A549 (cell line): ENCODE measurements at regions not wholly inside any gene's neighbourhood (a gene's known extent, or its start where the extent isn't known, plus 50 kb on each side); places are given as distances from the start of the nearest gene placed in this dataset.

Experiments used
- ATAC-seq, 2 experiments: fragments of 200-7000 bp in 1 of 2; fragments of >200 bp in 1 of 2; cut with Nextera tagmentation in 1 of 2; cut with Tn5 transposase in 1 of 2; 3 replicates each; pipeline versions ENCODE4 v1.8.0 to v1.9.1; 2018 to 2020; ENCODE audit warnings: mild to moderate bottlenecking in 1 of 2, moderate library complexity in 1 of 2
- CTCF ChIA-PET: fragments of 300-600 bp; sonication (Branson Sonifier 250); formaldehyde crosslinking; extraction: SDS; loops from one replicate; lab custom pipeline; 2021; ENCODE audit warnings: antibody characterized with exemption, inconsistent platforms; lab: Yijun Ruan, JAX
- POLR2A ChIA-PET: fragments of 350-600 bp; formaldehyde crosslinking; extraction: SDS; loops from one replicate; lab custom pipeline; 2021; ENCODE audit warnings: antibody characterized with exemption, inconsistent platforms; lab: Yijun Ruan, JAX
- DNase-seq, 2 experiments: peaks; one replicate each; pipeline versions ENCODE4 v3.0.0 to v3.0.0-alpha.2; 2011 to 2016; ENCODE audit warnings: low read depth in 1 of 2, low spot score in 1 of 2
- FAIRE-seq: peaks from 2 replicates; lab custom pipeline; 2011; peaks lifted over from hg19 to GRCh38; lab: Jason Lieb, UNC
- H3K27ac ChIP-seq, 2 experiments: fragments of >200 bp; sonication (Bioruptor Twin); formaldehyde crosslinking; 3 replicates each; pipeline ENCODE4 v1.5.1; 2016 to 2017
- H3K4me1 ChIP-seq: fragments of >200 bp; sonication (Bioruptor Twin); formaldehyde crosslinking; 3 replicates; pipeline ENCODE4 v1.6.1; 2016
- H3K4me2 ChIP-seq: fragments of >200 bp; sonication (Bioruptor Twin); formaldehyde crosslinking; 3 replicates; pipeline ENCODE4 v1.6.1; 2016
- H3K4me3 ChIP-seq: fragments of >200 bp; sonication (Bioruptor Twin); formaldehyde crosslinking; 3 replicates; pipeline ENCODE4 v1.5.1; 2016
- H3K9me3 ChIP-seq: fragments of >200 bp; sonication (Bioruptor Twin); formaldehyde crosslinking; 3 replicates; pipeline ENCODE4 v1.6.1; 2016
- BHLHE40 ChIP-seq: IDR thresholded peaks from 2 replicates; pipeline ENCODE4 v1.6.1; 2012; ENCODE audit warnings: low read depth, low read length, inconsistent platforms
- CBX8 ChIP-seq: fragments of 200-600 bp; sonication (generic); IDR thresholded peaks from 2 replicates; pipeline ENCODE4 v1.6.1; 2016
- CEBPB ChIP-seq, 2 experiments: fragments of >200 bp in 1 of 2; sonication (Bioruptor Twin) in 1 of 2; formaldehyde crosslinking in 1 of 2; IDR thresholded peaks; 2 replicates each; pipeline ENCODE4 v1.6.1; 2012 to 2016
- CHD4 ChIP-seq: fragments of 200-600 bp; sonication (generic); IDR thresholded peaks from 2 replicates; pipeline ENCODE4 v1.6.1; 2016; ENCODE audit warnings: antibody characterized with exemption, mild to moderate bottlenecking, borderline replicate concordance
- EP300 ChIP-seq, 2 experiments: fragments of >200 bp; sonication (Bioruptor Twin); formaldehyde crosslinking; IDR thresholded peaks; 2 replicates in 1 of 2; 3 replicates in 1 of 2; pipeline ENCODE4 v1.6.1; 2016 to 2017
- ESRRA ChIP-seq: fragments of 150-350 bp; IDR thresholded peaks from 2 replicates; pipeline ENCODE4 v1.6.1; 2014; ENCODE audit warnings: mild to moderate bottlenecking, low read length, borderline replicate concordance
- FOSL2 ChIP-seq, 2 experiments: fragments of 450-650 bp in 1 of 2; fragments of >200 bp in 1 of 2; sonication (Bioruptor Twin) in 1 of 2; formaldehyde crosslinking; IDR thresholded peaks; 2 replicates each; pipeline versions ENCODE4 v1.5.0 to v1.6.1; 2016 to 2020; ENCODE audit warnings: mild to moderate bottlenecking in 1 of 2, moderate library complexity in 1 of 2
- GATA3 ChIP-seq: IDR thresholded peaks from 2 replicates; pipeline ENCODE4 v1.6.1; 2012; ENCODE audit warnings: borderline replicate concordance
- HDAC2 ChIP-seq: fragments of 200-600 bp; sonication (generic); IDR thresholded peaks from 2 replicates; pipeline ENCODE4 v1.6.1; 2016
- HOXB13 ChIP-seq: fragments of 250-450 bp; sonication (Bioruptor Pico); IDR thresholded peaks from 2 replicates; pipeline ENCODE4 v1.5.0; 2020; ENCODE audit warnings: low read depth, mild to moderate bottlenecking, moderate library complexity
- JUNB ChIP-seq: fragments of >200 bp; sonication (Bioruptor Twin); formaldehyde crosslinking; IDR thresholded peaks from 2 replicates; pipeline ENCODE4 v1.6.1; 2016
- KDM1A ChIP-seq: fragments of 200-600 bp; sonication (generic); IDR thresholded peaks from 2 replicates; pipeline ENCODE4 v1.6.1; 2016; ENCODE audit warnings: low read depth, mild to moderate bottlenecking
- NFE2L2 ChIP-seq: fragments of 150-350 bp; conservative IDR thresholded peaks from 2 replicates; pipeline ENCODE4 v1.6.1; 2014; ENCODE audit warnings: low read length
- POLR2AphosphoS2 ChIP-seq: conservative IDR thresholded peaks from 2 replicates; pipeline ENCODE4 v1.6.1; 2012; ENCODE audit warnings: low read length, improper control_type of control experiment, inconsistent platforms
- RNF2 ChIP-seq: fragments of 200-600 bp; sonication (generic); IDR thresholded peaks from 2 replicates; pipeline ENCODE4 v1.6.1; 2016; ENCODE audit warnings: low read depth, mild to moderate bottlenecking, antibody characterized with exemption, moderate library complexity, borderline replicate concordance
- SREBF2 ChIP-seq: fragments of 450-650 bp; IDR thresholded peaks from 2 replicates; pipeline ENCODE4 v1.6.1; 2014; ENCODE audit warnings: mild to moderate bottlenecking, moderate library complexity
- WGBS: methylation state at CpG from one replicate; pipeline ENCODE4 v1.1.6; 2017; ENCODE audit errors: missing lambda C conversion rate; 5-methylcytosine and 5-hydroxymethylcytosine counted together
- TF ChIP-seq, protein P1 (sequence below): IDR thresholded peaks from 2 replicates; pipeline ENCODE4 v1.6.1; 2012; ENCODE audit warnings: low read depth, borderline replicate concordance
- TF ChIP-seq, protein P2 (sequence below): fragments of >200 bp; sonication (Bioruptor Twin); formaldehyde crosslinking; IDR thresholded peaks from 3 replicates; pipeline ENCODE4 v1.6.1; 2016
- TF ChIP-seq, protein P3 (sequence below): fragments of 150-350 bp; IDR thresholded peaks from 2 replicates; pipeline ENCODE4 v1.6.1; 2014; ENCODE audit warnings: low read depth, mild to moderate bottlenecking, low read length
- TF ChIP-seq, protein P4 (sequence below): fragments of 250-450 bp; sonication (Bioruptor Pico); IDR thresholded peaks from 2 replicates; pipeline ENCODE4 v1.5.0; 2021; ENCODE audit warnings: mild to moderate bottlenecking, moderate library complexity, borderline replicate concordance
- TF ChIP-seq, protein P5 (sequence below): fragments of 200-600 bp; sonication (generic); IDR thresholded peaks from 2 replicates; pipeline ENCODE4 v1.6.1; 2016; ENCODE audit warnings: antibody characterized with exemption, mild to moderate bottlenecking, moderate library complexity

DNA sequence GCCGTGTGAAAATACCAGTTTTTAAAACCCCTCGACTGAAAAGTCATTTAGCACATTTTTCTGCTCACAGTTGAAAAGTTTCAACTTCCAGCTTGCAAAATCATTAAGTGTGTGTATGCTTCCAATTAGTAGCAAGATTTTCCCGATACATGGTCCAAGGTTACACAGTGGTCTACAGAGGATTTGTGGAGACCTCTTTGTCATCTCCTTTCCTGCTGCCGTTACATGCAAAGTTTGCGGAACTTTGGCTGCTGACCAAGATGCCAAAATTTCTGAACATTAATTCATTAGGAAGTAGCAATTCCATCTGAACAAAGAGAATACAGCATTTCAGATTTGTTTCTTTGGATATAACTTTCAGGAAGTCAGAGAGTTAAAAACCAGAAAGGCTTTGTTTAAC is 474.6 kb downstream of the PLCL1 start:
- WGBS: 51% methylated on average over 5 of the region's 5 CpGs
- Histone ChIP-seq H3K4me1 (no peaks in the 10 kb centered on the region), H3K27ac (no peak overlapping the region), H3K4me2 (no peak overlapping the region), H3K4me3 (no peak overlapping the region), H3K9me3 (no peaks in the 10 kb centered on the region)
- no peak for TF ChIP-seq GATA3
- TF ChIP-seq HOXB13 (CRISPR knock-in tag): no peak
- no peak for TF ChIP-seq RNF2
- TF ChIP-seq POLR2AphosphoS2: no peak
- TF ChIP-seq NFE2L2: no peak
- no peak for TF ChIP-seq BHLHE40
- TF ChIP-seq CBX8: no peak
- TF ChIP-seq, protein P1, sequence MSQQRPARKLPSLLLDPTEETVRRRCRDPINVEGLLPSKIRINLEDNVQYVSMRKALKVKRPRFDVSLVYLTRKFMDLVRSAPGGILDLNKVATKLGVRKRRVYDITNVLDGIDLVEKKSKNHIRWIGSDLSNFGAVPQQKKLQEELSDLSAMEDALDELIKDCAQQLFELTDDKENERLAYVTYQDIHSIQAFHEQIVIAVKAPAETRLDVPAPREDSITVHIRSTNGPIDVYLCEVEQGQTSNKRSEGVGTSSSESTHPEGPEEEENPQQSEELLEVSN: no peak
- no peak for TF ChIP-seq HDAC2
- DNase-seq: no peak
- POLR2A ChIA-PET: no interaction called here
- no peak for ATAC-seq
- FAIRE-seq: no peak
- CTCF ChIA-PET: interaction anchor here (1.4 kb wide), 1 partner anchor 18 kb away, joined by 3 read pairs; no protein-coding TSS in a partner anchor

DNA sequence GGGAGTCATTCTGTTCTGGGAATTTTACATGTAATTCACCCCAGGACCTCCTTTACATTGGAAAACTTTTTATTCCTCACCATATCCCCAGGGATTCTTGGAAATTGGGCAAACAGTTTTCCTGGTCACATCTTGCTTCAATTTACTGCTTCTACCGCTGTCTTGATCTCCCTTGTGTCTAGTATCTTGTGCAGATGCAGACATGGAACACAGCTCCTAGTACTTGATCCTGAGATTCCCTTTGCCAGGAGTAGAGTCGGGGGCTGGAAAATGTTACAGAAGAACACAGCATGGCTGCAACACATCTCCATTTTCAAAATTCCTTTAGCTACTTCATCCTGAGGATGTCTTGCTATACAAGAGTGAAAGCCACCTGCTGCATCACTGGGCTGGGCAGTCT is 472.8 kb downstream of the PLCL1 start:
- Histone ChIP-seq H3K4me1 (no peaks in the 10 kb centered on the region), H3K27ac (no peak overlapping the region), H3K4me2 (no peak overlapping the region), H3K4me3 (no peak overlapping the region), H3K9me3 (no peaks in the 10 kb centered on the region)
- 33% methylated on average over 2 of the region's 2 CpGs for WGBS
- FAIRE-seq: no peak
- POLR2A ChIA-PET: no interaction called here
- ATAC-seq: no peak
- DNase-seq: no peak
- CTCF ChIA-PET: no interaction called here
- TF ChIP-seq HOXB13 (CRISPR knock-in tag) (no peak), CEBPB (IDR thresholded peaks at IDR 0.05) (no peak), JUNB (no peak), EP300 (IDR thresholded peaks at IDR 0.05) (no peak), ESRRA (no peak), SREBF2 (no peak), CHD4 (no peak), NFE2L2 (no peak), KDM1A (no peak), FOSL2 (IDR thresholded peaks at IDR 0.05) (no peak), FOSL2 (CRISPR knock-in tag; IDR thresholded peaks at IDR 0.05) (no peak)
- TF ChIP-seq, protein P2, sequence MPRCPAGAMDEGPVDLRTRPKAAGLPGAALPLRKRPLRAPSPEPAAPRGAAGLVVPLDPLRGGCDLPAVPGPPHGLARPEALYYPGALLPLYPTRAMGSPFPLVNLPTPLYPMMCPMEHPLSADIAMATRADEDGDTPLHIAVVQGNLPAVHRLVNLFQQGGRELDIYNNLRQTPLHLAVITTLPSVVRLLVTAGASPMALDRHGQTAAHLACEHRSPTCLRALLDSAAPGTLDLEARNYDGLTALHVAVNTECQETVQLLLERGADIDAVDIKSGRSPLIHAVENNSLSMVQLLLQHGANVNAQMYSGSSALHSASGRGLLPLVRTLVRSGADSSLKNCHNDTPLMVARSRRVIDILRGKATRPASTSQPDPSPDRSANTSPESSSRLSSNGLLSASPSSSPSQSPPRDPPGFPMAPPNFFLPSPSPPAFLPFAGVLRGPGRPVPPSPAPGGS: no peak
- TF ChIP-seq, protein P3, sequence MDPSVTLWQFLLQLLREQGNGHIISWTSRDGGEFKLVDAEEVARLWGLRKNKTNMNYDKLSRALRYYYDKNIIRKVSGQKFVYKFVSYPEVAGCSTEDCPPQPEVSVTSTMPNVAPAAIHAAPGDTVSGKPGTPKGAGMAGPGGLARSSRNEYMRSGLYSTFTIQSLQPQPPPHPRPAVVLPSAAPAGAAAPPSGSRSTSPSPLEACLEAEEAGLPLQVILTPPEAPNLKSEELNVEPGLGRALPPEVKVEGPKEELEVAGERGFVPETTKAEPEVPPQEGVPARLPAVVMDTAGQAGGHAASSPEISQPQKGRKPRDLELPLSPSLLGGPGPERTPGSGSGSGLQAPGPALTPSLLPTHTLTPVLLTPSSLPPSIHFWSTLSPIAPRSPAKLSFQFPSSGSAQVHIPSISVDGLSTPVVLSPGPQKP: no peak
- TF ChIP-seq, protein P4, sequence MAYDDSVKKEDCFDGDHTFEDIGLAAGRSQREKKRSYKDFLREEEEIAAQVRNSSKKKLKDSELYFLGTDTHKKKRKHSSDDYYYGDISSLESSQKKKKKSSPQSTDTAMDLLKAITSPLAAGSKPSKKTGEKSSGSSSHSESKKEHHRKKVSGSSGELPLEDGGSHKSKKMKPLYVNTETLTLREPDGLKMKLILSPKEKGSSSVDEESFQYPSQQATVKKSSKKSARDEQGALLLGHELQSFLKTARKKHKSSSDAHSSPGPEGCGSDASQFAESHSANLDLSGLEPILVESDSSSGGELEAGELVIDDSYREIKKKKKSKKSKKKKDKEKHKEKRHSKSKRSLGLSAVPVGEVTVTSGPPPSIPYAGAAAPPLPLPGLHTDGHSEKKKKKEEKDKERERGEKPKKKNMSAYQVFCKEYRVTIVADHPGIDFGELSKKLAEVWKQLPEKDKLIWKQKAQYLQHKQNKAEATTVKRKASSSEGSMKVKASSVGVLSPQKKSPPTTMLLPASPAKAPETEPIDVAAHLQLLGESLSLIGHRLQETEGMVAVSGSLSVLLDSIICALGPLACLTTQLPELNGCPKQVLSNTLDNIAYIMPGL (CRISPR knock-in tag): no peak
- TF ChIP-seq, protein P5, sequence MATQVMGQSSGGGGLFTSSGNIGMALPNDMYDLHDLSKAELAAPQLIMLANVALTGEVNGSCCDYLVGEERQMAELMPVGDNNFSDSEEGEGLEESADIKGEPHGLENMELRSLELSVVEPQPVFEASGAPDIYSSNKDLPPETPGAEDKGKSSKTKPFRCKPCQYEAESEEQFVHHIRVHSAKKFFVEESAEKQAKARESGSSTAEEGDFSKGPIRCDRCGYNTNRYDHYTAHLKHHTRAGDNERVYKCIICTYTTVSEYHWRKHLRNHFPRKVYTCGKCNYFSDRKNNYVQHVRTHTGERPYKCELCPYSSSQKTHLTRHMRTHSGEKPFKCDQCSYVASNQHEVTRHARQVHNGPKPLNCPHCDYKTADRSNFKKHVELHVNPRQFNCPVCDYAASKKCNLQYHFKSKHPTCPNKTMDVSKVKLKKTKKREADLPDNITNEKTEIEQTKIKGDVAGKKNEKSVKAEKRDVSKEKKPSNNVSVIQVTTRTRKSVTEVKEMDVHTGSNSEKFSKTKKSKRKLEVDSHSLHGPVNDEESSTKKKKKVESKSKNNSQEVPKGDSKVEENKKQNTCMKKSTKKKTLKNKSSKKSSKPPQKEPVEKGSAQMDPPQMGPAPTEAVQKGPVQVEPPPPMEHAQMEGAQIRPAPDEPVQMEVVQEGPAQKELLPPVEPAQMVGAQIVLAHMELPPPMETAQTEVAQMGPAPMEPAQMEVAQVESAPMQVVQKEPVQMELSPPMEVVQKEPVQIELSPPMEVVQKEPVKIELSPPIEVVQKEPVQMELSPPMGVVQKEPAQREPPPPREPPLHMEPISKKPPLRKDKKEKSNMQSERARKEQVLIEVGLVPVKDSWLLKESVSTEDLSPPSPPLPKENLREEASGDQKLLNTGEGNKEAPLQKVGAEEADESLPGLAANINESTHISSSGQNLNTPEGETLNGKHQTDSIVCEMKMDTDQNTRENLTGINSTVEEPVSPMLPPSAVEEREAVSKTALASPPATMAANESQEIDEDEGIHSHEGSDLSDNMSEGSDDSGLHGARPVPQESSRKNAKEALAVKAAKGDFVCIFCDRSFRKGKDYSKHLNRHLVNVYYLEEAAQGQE: no peak
